HCT116 (cell line): ENCODE measurements at regions not wholly inside any gene's neighbourhood (a gene's known extent, or its start where the extent isn't known, plus 50 kb on each side); places are given as distances from the start of the nearest gene placed in this dataset.

Experiments
- ATAC-seq: fragments of 200-7000 bp; cut with Tn5 transposase; 2 replicates; pipeline ENCODE4 v1.9.1; 2020; ENCODE audit warnings: mild to moderate bottlenecking, moderate library complexity
- BruUV-seq: library from RNA; stranded (reverse); fragments of 400-500 nt; replicated peaks from 2 replicates; lab custom pipeline; 2021; lab: Mats Ljungman, UMichigan
- CTCF ChIA-PET: fragments of 300-600 bp; sonication (Branson Sonifier 250); formaldehyde crosslinking; loops from one replicate; lab custom pipeline; 2021; ENCODE audit warnings: antibody characterized with exemption; lab: Charles Lee
- POLR2A ChIA-PET: fragments of 300-600, 350-600 bp; sonication (Branson Sonifier 250); formaldehyde crosslinking; loops from one replicate; lab custom pipeline; 2021; ENCODE audit warnings: antibody characterized with exemption; lab: Charles Lee
- RAD21 ChIA-PET, 2 experiments: fragments of 300-600 bp; sonication (Branson Sonifier 250); formaldehyde crosslinking; loops; one replicate each; lab custom pipeline; 2023; ENCODE audit warnings: low total read pairs in 2 of 2; ENCODE audit not compliant: uncharacterized antibody in 2 of 2, unreplicated experiment in 2 of 2, low non-redundant PET in 1 of 2; lab: Charles Lee
- DNase-seq: peaks from one replicate; pipeline ENCODE4 v3.0.0-alpha.2; 2010; ENCODE audit warnings: low read depth, low spot score
- H2AFZ ChIP-seq: fragments of 200-600 bp; shearing (Covaris generic), sonication (generic); 2 replicates; pipeline ENCODE4 v1.6.1; 2017; ENCODE audit warnings: low read depth, mixed run types, mixed read lengths, antibody characterized with exemption, low read length; ENCODE audit not compliant: poor library complexity, severe bottlenecking
- H3K27ac ChIP-seq: 2 replicates; pipeline ENCODE4 v1.5.1; 2012; ENCODE audit warnings: low read depth, low read length
- H3K27me3 ChIP-seq: fragments of 200-600 bp; sonication (generic); 2 replicates; pipeline ENCODE4 v1.6.1; 2016; ENCODE audit warnings: mixed run types, low read length, mixed read lengths; ENCODE audit not compliant: insufficient read depth
- H3K36me3 ChIP-seq, 2 experiments: fragments of 200-500 bp in 1 of 2; fragments of 200-600 bp in 1 of 2; sonication (Bioruptor generic) in 1 of 2; sonication (generic) in 1 of 2; 2 replicates each; pipeline versions ENCODE4 v1.5.1 to v1.6.1; 2014 to 2016; ENCODE audit warnings: low read length in 2 of 2, inconsistent platforms in 1 of 2, mixed read lengths in 1 of 2, mixed run types in 1 of 2; ENCODE audit not compliant: insufficient read depth in 2 of 2, control insufficient read depth in 1 of 2
- H3K4me1 ChIP-seq, 2 experiments: fragments of 200-600 bp in 1 of 2; sonication (generic) in 1 of 2; 2 replicates each; pipeline versions ENCODE4 v1.5.1 to v1.6.1; 2012 to 2017; ENCODE audit warnings: low read length in 2 of 2, inconsistent platforms in 1 of 2, mild to moderate bottlenecking in 1 of 2, mixed read lengths in 1 of 2, mixed run types in 1 of 2, moderate library complexity in 1 of 2; ENCODE audit not compliant: insufficient read depth in 2 of 2, control insufficient read depth in 1 of 2
- H3K4me2 ChIP-seq: fragments of 200-600 bp; sonication (generic); 2 replicates; pipeline ENCODE4 v1.6.1; 2017; ENCODE audit warnings: mixed run types, low read length, mixed read lengths
- H3K4me3 ChIP-seq, 2 experiments: fragments of 200-600 bp in 1 of 2; sonication (generic) in 1 of 2; replicated peaks in 1 of 2; 2 replicates each; pipeline ENCODE4 v1.5.1; 2011 to 2016; ENCODE audit warnings: low read length in 2 of 2, control low read depth in 1 of 2, low read depth in 1 of 2, mild to moderate bottlenecking in 1 of 2, mixed read lengths in 1 of 2, mixed run types in 1 of 2
- H3K79me2 ChIP-seq: fragments of 200-600 bp; sonication (generic); 2 replicates; pipeline ENCODE4 v1.6.1; 2017; ENCODE audit warnings: mild to moderate bottlenecking, mixed run types, low read length, moderate library complexity, mixed read lengths; ENCODE audit not compliant: insufficient read depth
- H3K9ac ChIP-seq: fragments of 200-600 bp; sonication (generic); 2 replicates; pipeline ENCODE4 v1.6.1; 2016; ENCODE audit warnings: low read length, mixed read lengths
- H3K9me2 ChIP-seq: fragments of 200-600 bp; sonication (generic), shearing (Covaris generic); 2 replicates; pipeline ENCODE4 v1.6.1; 2017; ENCODE audit warnings: mixed run types, mild to moderate bottlenecking, moderate library complexity; ENCODE audit not compliant: insufficient read depth
- H3K9me3 ChIP-seq, 2 experiments: fragments of 200-500 bp in 1 of 2; fragments of 200-600 bp in 1 of 2; sonication (Bioruptor generic) in 1 of 2; sonication (generic) in 1 of 2; 2 replicates each; pipeline ENCODE4 v1.6.1; 2014 to 2017; ENCODE audit warnings: low read length in 2 of 2, mixed read lengths in 2 of 2, inconsistent platforms in 1 of 2, low read depth in 1 of 2, mild to moderate bottlenecking in 1 of 2, mixed run types in 1 of 2, moderate library complexity in 1 of 2; ENCODE audit not compliant: control insufficient read depth in 1 of 2, insufficient read depth in 1 of 2
- H4K20me1 ChIP-seq: fragments of 200-600 bp; sonication (generic), shearing (Covaris generic); 2 replicates; pipeline ENCODE4 v1.6.1; 2017; ENCODE audit warnings: mixed run types, mild to moderate bottlenecking, moderate library complexity; ENCODE audit not compliant: insufficient read depth
- EGR1 ChIP-seq: IDR thresholded peaks from 2 replicates; pipeline ENCODE4 v1.6.1; 2012; ENCODE audit warnings: low read depth
- ELF1 ChIP-seq: IDR thresholded peaks from 2 replicates; pipeline ENCODE4 v1.6.1; 2012; ENCODE audit warnings: low read depth, borderline replicate concordance
- EZH2 ChIP-seq: fragments of 200-600 bp; sonication (generic); IDR thresholded peaks from 2 replicates; pipeline ENCODE4 v1.6.1; 2017; ENCODE audit warnings: antibody characterized with exemption, mixed run types
- FOSL1 ChIP-seq: IDR thresholded peaks from 2 replicates; pipeline ENCODE4 v1.6.1; 2012; ENCODE audit warnings: low read depth
- JUND ChIP-seq: IDR thresholded peaks from 2 replicates; pipeline ENCODE4 v1.6.1; 2012
- POLR2A ChIP-seq: IDR thresholded peaks from 2 replicates; pipeline ENCODE4 v1.7.0; 2011; ENCODE audit warnings: borderline replicate concordance; ENCODE audit not compliant: insufficient read depth, insufficient read length; ENCODE audit errors: extremely low read depth
- SIN3A ChIP-seq: IDR thresholded peaks from 2 replicates; pipeline ENCODE4 v1.6.1; 2012; ENCODE audit warnings: low read depth
- SP1 ChIP-seq: IDR thresholded peaks from 2 replicates; pipeline ENCODE4 v1.6.1; 2012; ENCODE audit warnings: low read depth
- YY1 ChIP-seq: IDR thresholded peaks from 2 replicates; pipeline ENCODE4 v1.6.1; 2011; ENCODE audit warnings: low read length, low read depth, moderate library complexity, mild to moderate bottlenecking; ENCODE audit not compliant: insufficient replicate concordance; ENCODE audit errors: extremely low read depth
- ZFX ChIP-seq: fragments of 450-650 bp; IDR thresholded peaks from 2 replicates; pipeline ENCODE4 v1.6.1; 2017
- ZNF274 ChIP-seq: fragments of 200-500 bp; sonication (Bioruptor generic); IDR thresholded peaks from 2 replicates; pipeline ENCODE4 v1.6.1; 2014; ENCODE audit warnings: mild to moderate bottlenecking, low read depth, low read length, inconsistent platforms
- intact Hi-C: fragments of 100-400 bp; cut with micrococcal nuclease; formaldehyde crosslinking; loops from 2 replicates; pipeline ENCODE4 v1.10.0; 2022
- TF ChIP-seq, protein P1 (sequence below): IDR thresholded peaks from 2 replicates; pipeline ENCODE4 v1.6.1; 2012
- TF ChIP-seq, protein P2 (sequence below): IDR thresholded peaks from 2 replicates; pipeline ENCODE4 v1.6.1; 2012
- TF ChIP-seq, protein P3 (sequence below): IDR thresholded peaks from 2 replicates; pipeline ENCODE4 v1.6.1; 2011; ENCODE audit warnings: mild to moderate bottlenecking, low read length, moderate library complexity; ENCODE audit not compliant: insufficient replicate concordance; ENCODE audit errors: extremely low read depth

GRCh38 chr3:104676241-104676640 is 690.5 kb upstream of the ALCAM start (continued):
- TF ChIP-seq, protein P1, sequence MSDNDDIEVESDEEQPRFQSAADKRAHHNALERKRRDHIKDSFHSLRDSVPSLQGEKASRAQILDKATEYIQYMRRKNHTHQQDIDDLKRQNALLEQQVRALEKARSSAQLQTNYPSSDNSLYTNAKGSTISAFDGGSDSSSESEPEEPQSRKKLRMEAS = no peak
- no peak for TF ChIP-seq ELF1
- no peak for TF ChIP-seq FOSL1
- TF ChIP-seq ZFX = no peak
- no peak for TF ChIP-seq SIN3A
- TF ChIP-seq, all 23 proteins: peak for 0

- CTCF ChIA-PET = no interaction called here
- Histone ChIP-seq H3K9ac (no peak overlapping the region), H3K36me3 (no peaks in the 10 kb centered on the region), H3K9me2 (no peaks in the 10 kb centered on the region), H3K79me2 (no peaks in the 10 kb centered on the region), H3K4me2 (no peak overlapping the region), H3K4me3 (no peak overlapping the region), H3K27me3 (no peaks in the 10 kb centered on the region), H3K9me3 (no peaks in the 10 kb centered on the region), H3K4me1 (no peaks in the 10 kb centered on the region), H2AFZ (no peak overlapping the region), H3K27ac (no peak overlapping the region), H4K20me1 (no peaks in the 10 kb centered on the region)
- DNase-seq = no peak
- POLR2A ChIA-PET = no interaction called here
- BruUV-seq = no TSS peak
- intact Hi-C loops = no loop called here
- ATAC-seq = no peak
- no peak for TF ChIP-seq YY1
- TF ChIP-seq, protein P2, sequence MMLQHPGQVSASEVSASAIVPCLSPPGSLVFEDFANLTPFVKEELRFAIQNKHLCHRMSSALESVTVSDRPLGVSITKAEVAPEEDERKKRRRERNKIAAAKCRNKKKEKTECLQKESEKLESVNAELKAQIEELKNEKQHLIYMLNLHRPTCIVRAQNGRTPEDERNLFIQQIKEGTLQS = no peak
- TF ChIP-seq POLR2A = no peak
- no peak for TF ChIP-seq SP1
- no peak for TF ChIP-seq EZH2
- TF ChIP-seq JUND = no peak
- no peak for TF ChIP-seq EGR1
- no peak for TF ChIP-seq ZNF274
- TF ChIP-seq, protein P3, sequence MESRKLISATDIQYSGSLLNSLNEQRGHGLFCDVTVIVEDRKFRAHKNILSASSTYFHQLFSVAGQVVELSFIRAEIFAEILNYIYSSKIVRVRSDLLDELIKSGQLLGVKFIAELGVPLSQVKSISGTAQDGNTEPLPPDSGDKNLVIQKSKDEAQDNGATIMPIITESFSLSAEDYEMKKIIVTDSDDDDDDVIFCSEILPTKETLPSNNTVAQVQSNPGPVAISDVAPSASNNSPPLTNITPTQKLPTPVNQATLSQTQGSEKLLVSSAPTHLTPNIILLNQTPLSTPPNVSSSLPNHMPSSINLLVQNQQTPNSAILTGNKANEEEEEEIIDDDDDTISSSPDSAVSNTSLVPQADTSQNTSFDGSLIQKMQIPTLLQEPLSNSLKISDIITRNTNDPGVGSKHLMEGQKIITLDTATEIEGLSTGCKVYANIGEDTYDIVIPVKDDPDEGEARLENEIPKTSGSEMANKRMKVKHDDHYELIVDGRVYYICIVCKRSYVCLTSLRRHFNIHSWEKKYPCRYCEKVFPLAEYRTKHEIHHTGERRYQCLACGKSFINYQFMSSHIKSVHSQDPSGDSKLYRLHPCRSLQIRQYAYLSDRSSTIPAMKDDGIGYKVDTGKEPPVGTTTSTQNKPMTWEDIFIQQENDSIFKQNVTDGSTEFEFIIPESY = no peak
- RAD21 ChIA-PET = no interaction called here
Measured at GRCh38 chr3:104677932-104678331, 688.8 kb upstream of the ALCAM start.
